Mucosa of stomach (tissue), 1 donor: ENCODE measurements at regions not wholly inside any gene's neighbourhood (a gene's known extent, or its start where the extent isn't known, plus 50 kb on each side); places are given as distances from the start of the nearest gene placed in this dataset.

Experiments
- H3K27me3 ChIP-seq: one replicate; pipeline ENCODE4 v1.7.0; 2013; ENCODE audit warnings: mild to moderate bottlenecking, low read length; ENCODE audit not compliant: control insufficient read depth, insufficient read depth
- H3K36me3 ChIP-seq: one replicate; pipeline ENCODE4 v1.7.0; 2013; ENCODE audit warnings: low read length; ENCODE audit not compliant: control insufficient read depth, insufficient read depth
- H3K4me1 ChIP-seq: one replicate; pipeline ENCODE4 v1.7.0; 2013; ENCODE audit warnings: mild to moderate bottlenecking, low read length; ENCODE audit not compliant: control insufficient read depth, insufficient read depth
- H3K4me3 ChIP-seq: one replicate; pipeline ENCODE4 v1.7.0; 2013; ENCODE audit warnings: low read length
- H3K9ac ChIP-seq: one replicate; pipeline ENCODE4 v1.7.0; 2013; ENCODE audit warnings: mild to moderate bottlenecking, low read length, moderate library complexity
- H3K9me3 ChIP-seq: one replicate; pipeline ENCODE4 v1.7.0; 2013; ENCODE audit warnings: mild to moderate bottlenecking, low read length, moderate library complexity; ENCODE audit not compliant: control insufficient read depth
- donor health status: Pancreatic carcinoma.

- Histone ChIP-seq H3K9ac (no peak overlapping the region), H3K36me3 (no peaks in the 10 kb centered on the region)
Measured at GRCh38 chr3:73734211-73735089, 109.7 kb upstream of the PDZRN3 start.

GRCh38 chr3:73733746-73734145, 109.0 kb upstream of the PDZRN3 start:
- Histone ChIP-seq H3K9me3 (no peaks in the 10 kb centered on the region), H3K9ac (no peak overlapping the region), H3K4me3 (no peak overlapping the region), H3K4me1 (no peaks in the 10 kb centered on the region), H3K27me3 (no peaks in the 10 kb centered on the region), H3K36me3 (no peaks in the 10 kb centered on the region)

More at GRCh38 chr3:73734211-73735089, 109.7 kb upstream of the PDZRN3 start:
- H3K27me3 ChIP-seq, result no peaks in the 10 kb centered on the region
- H3K4me1 ChIP-seq, result no peaks in the 10 kb centered on the region
- H3K4me3 ChIP-seq, result no peak overlapping the region
- no peaks in the 10 kb centered on the region for H3K9me3 ChIP-seq

- H3K27me3 ChIP-seq, result no peaks in the 10 kb centered on the region
- no peaks in the 10 kb centered on the region for H3K9me3 ChIP-seq
- no peaks in the 10 kb centered on the region for H3K4me1 ChIP-seq
- no peak overlapping the region for H3K9ac ChIP-seq
- H3K36me3 ChIP-seq, result no peaks in the 10 kb centered on the region
- no peak overlapping the region for H3K4me3 ChIP-seq
Measured at GRCh38 chr3:73729969-73730440, 105.3 kb upstream of the PDZRN3 start.

GRCh38 chr3:73727854-73728253, 103.1 kb upstream of the PDZRN3 start:
- H3K9ac ChIP-seq, result no peak overlapping the region
- H3K27me3 ChIP-seq, result no peaks in the 10 kb centered on the region
- no peaks in the 10 kb centered on the region for H3K9me3 ChIP-seq
- no peak overlapping the region for H3K4me3 ChIP-seq
- H3K36me3 ChIP-seq, result no peaks in the 10 kb centered on the region
- H3K4me1 ChIP-seq, result no peaks in the 10 kb centered on the region

GRCh38 chr3:73727117-73727821, 102.5 kb upstream of the PDZRN3 start:
- Histone ChIP-seq H3K9ac (no peak overlapping the region), H3K4me1 (no peaks in the 10 kb centered on the region), H3K27me3 (no peaks in the 10 kb centered on the region), H3K9me3 (no peaks in the 10 kb centered on the region), H3K4me3 (no peak overlapping the region), H3K36me3 (no peaks in the 10 kb centered on the region)

- H3K27me3 ChIP-seq, result no peaks in the 10 kb centered on the region
- H3K9ac ChIP-seq, result no peak overlapping the region
- H3K4me3 ChIP-seq, result no peak overlapping the region
- H3K4me1 ChIP-seq, result peaks cover under 1% of the 10 kb centered on the region
- no peaks in the 10 kb centered on the region for H3K36me3 ChIP-seq
- no peaks in the 10 kb centered on the region for H3K9me3 ChIP-seq
Measured at GRCh38 chr3:73723596-73723995, 98.9 kb upstream of the PDZRN3 start.

GRCh38 chr3:73719861-73720260, 95.1 kb upstream of the PDZRN3 start:
- no peak overlapping the region for H3K4me3 ChIP-seq
- H3K36me3 ChIP-seq, result no peaks in the 10 kb centered on the region
- peaks cover 4% of the 10 kb centered on the region for H3K4me1 ChIP-seq
- no peak overlapping the region for H3K9ac ChIP-seq
- H3K9me3 ChIP-seq, result no peaks in the 10 kb centered on the region
- no peaks in the 10 kb centered on the region for H3K27me3 ChIP-seq

GRCh38 chr3:73719413-73719851, 94.7 kb upstream of the PDZRN3 start:
- Histone ChIP-seq H3K9ac (no peak overlapping the region), H3K27me3 (no peaks in the 10 kb centered on the region), H3K36me3 (no peaks in the 10 kb centered on the region), H3K9me3 (no peaks in the 10 kb centered on the region), H3K4me3 (no peak overlapping the region), H3K4me1 (peaks cover 4% of the 10 kb centered on the region)

GRCh38 chr3:73718326-73719110, 93.8 kb upstream of the PDZRN3 start:
- Histone ChIP-seq H3K27me3 (no peaks in the 10 kb centered on the region), H3K4me3 (no peak overlapping the region), H3K9me3 (no peaks in the 10 kb centered on the region), H3K4me1 (peaks cover 4% of the 10 kb centered on the region), H3K9ac (no peak overlapping the region), H3K36me3 (no peaks in the 10 kb centered on the region)

- no peak overlapping the region for H3K4me3 ChIP-seq
- no peaks in the 10 kb centered on the region for H3K27me3 ChIP-seq
- no peak overlapping the region for H3K9ac ChIP-seq
- peaks cover 4% of the 10 kb centered on the region for H3K4me1 ChIP-seq
- H3K36me3 ChIP-seq, result no peaks in the 10 kb centered on the region
- no peaks in the 10 kb centered on the region for H3K9me3 ChIP-seq
Measured at GRCh38 chr3:73716418-73716817, 91.7 kb upstream of the PDZRN3 start.

- Histone ChIP-seq H3K27me3 (no peaks in the 10 kb centered on the region), H3K36me3 (no peaks in the 10 kb centered on the region), H3K4me3 (no peak overlapping the region), H3K9me3 (no peaks in the 10 kb centered on the region), H3K4me1 (no peaks in the 10 kb centered on the region), H3K9ac (no peak overlapping the region)
Measured at GRCh38 chr3:73710340-73710739, 85.6 kb upstream of the PDZRN3 start.
